ENCODE measurements at regions not wholly inside any gene's neighbourhood (a gene's known extent, or its start where the extent isn't known, plus 50 kb on each side); places are given as distances from the start of the nearest gene placed in this dataset.

GRCh38 chr13:83327091-83327490 is 555.2 kb downstream of the SLITRK1 start:
- Histone ChIP-seq H3K4me3 (replicated peaks in 1 of 3; ENCODE audit: insufficient read depth in 1 of 3, low read depth in 1 of 3, low read length in 3 of 3) (no peak overlapping the region), H3K27ac (ENCODE audit: insufficient read depth, low read depth, low read length) (no peak overlapping the region), H2AFZ (ENCODE audit: low read depth, low read length) (no peak overlapping the region), H3K27me3 (ENCODE audit: control insufficient read depth in 2 of 2, insufficient read depth in 2 of 2, low read length in 2 of 2) (no peaks in the 10 kb centered on the region), H3K9me1 (replicated peaks; ENCODE audit: control insufficient read depth, extremely low read depth, insufficient read depth, low read length) (peaks cover 2% of the 10 kb centered on the region), H3K79me2 (ENCODE audit: control insufficient read depth, insufficient read depth, low read length) (no peaks in the 10 kb centered on the region), H3K9ac (replicated peaks; ENCODE audit: extremely low read depth, insufficient read depth, low read length) (no peak overlapping the region), H3K4me1 (ENCODE audit: control insufficient read depth, extremely low read depth, insufficient read depth, low read length) (no peaks in the 10 kb centered on the region), H3K36me3 (ENCODE audit: control insufficient read depth in 2 of 2, extremely low read depth in 1 of 2, insufficient read depth in 2 of 2, low read length in 2 of 2) (no peaks in the 10 kb centered on the region), H4K20me1 (replicated peaks; ENCODE audit: control insufficient read depth, extremely low read depth, insufficient read depth, low read length) (no peaks in the 10 kb centered on the region), H3K4me2 (ENCODE audit: insufficient read depth, low read length) (no peak overlapping the region), H3K9me3 (replicated peaks; ENCODE audit: control insufficient read depth, insufficient read depth, low read length) (peaks cover 2% of the 10 kb centered on the region)
- ChIA-PET CTCF (no interaction called here), POLR2A (no interaction called here)
- FAIRE-seq, result no peak
- intact Hi-C loops (cut with micrococcal nuclease) (no loop called here), dilution Hi-C loops (cut with MboI; ENCODE audit: extremely low pct_ligation_motif_present, low sequenced_read_pairs) (no loop called here)
- TF ChIP-seq GATA2 (IDR thresholded peaks at IDR 0.05; ENCODE audit: insufficient read depth, insufficient read length, low read depth, low read length) (no peak), POLR2AphosphoS5 (IDR thresholded peaks at IDR 0.05; ENCODE audit: insufficient read depth, low read depth, low read length) (no peak)
- no TSS peak for BruUV-seq (replicated peaks)
- no peak for DNase-seq (ENCODE audit: low read depth, low spot score)

GRCh38 chr13:83325125-83325853 is 557.0 kb downstream of the SLITRK1 start:
- dilution Hi-C loops (cut with MboI; ENCODE audit: extremely low pct_ligation_motif_present, low sequenced_read_pairs) (no loop called here), intact Hi-C loops (cut with micrococcal nuclease) (no loop called here)
- Histone ChIP-seq H3K9me3 (replicated peaks; ENCODE audit: control insufficient read depth, insufficient read depth, low read length) (peaks cover 2% of the 10 kb centered on the region), H3K4me3 (replicated peaks in 1 of 3; ENCODE audit: insufficient read depth in 1 of 3, low read depth in 1 of 3, low read length in 3 of 3) (no peak overlapping the region), H3K4me1 (ENCODE audit: control insufficient read depth, extremely low read depth, insufficient read depth, low read length) (no peaks in the 10 kb centered on the region), H3K27me3 (ENCODE audit: control insufficient read depth in 2 of 2, insufficient read depth in 2 of 2, low read length in 2 of 2) (no peaks in the 10 kb centered on the region), H3K27ac (ENCODE audit: insufficient read depth, low read depth, low read length) (no peak overlapping the region), H3K4me2 (ENCODE audit: insufficient read depth, low read length) (no peak overlapping the region), H4K20me1 (replicated peaks; ENCODE audit: control insufficient read depth, extremely low read depth, insufficient read depth, low read length) (no peaks in the 10 kb centered on the region), H3K79me2 (ENCODE audit: control insufficient read depth, insufficient read depth, low read length) (no peaks in the 10 kb centered on the region), H3K9ac (replicated peaks; ENCODE audit: extremely low read depth, insufficient read depth, low read length) (no peak overlapping the region), H2AFZ (ENCODE audit: low read depth, low read length) (no peak overlapping the region), H3K36me3 (ENCODE audit: control insufficient read depth in 2 of 2, extremely low read depth in 1 of 2, insufficient read depth in 2 of 2, low read length in 2 of 2) (no peaks in the 10 kb centered on the region), H3K9me1 (replicated peaks; ENCODE audit: control insufficient read depth, extremely low read depth, insufficient read depth, low read length) (peaks cover 2% of the 10 kb centered on the region)
- DNase-seq (ENCODE audit: low read depth, low spot score) (no peak), FAIRE-seq (no peak)
- no TSS peak for BruUV-seq (replicated peaks)
- ChIA-PET CTCF (no interaction called here), POLR2A (no interaction called here)
- no peak for TF ChIP-seq POLR2A (IDR thresholded peaks at IDR 0.05; ENCODE audit: low read depth, low read length)
- TF ChIP-seq POLR2AphosphoS5 (IDR thresholded peaks at IDR 0.05; ENCODE audit: insufficient read depth, low read depth, low read length), result no peak
- no peak for TF ChIP-seq JUN (IDR thresholded peaks at IDR 0.05; ENCODE audit: borderline replicate concordance, insufficient read depth, insufficient read length, low read depth)
- TF ChIP-seq FOS (IDR thresholded peaks at IDR 0.05; ENCODE audit: borderline replicate concordance, insufficient read depth, low read length), result no peak
- TF ChIP-seq EZH2 (IDR thresholded peaks at IDR 0.05; ENCODE audit: borderline replicate concordance, low read depth, low read length, severe bottlenecking), result no peak
- TF ChIP-seq CTCF (IDR thresholded peaks at IDR 0.05; ENCODE audit: extremely low read depth in 1 of 2, insufficient read depth in 1 of 2, low read depth in 1 of 2, low read length in 2 of 2), result no peak

Data from endothelial cell of umbilical vein (primary cell).